Small intestine (tissue), 7 donors: ENCODE measurements at regions not wholly inside any gene's neighbourhood (a gene's known extent, or its start where the extent isn't known, plus 50 kb on each side); places are given as distances from the start of the nearest gene placed in this dataset.
"Not testable (repeated sequence)": the region's sequence is repeated elsewhere in the genome, so short reads cannot be mapped to it uniquely, and the experiment has no call there.

Experiments
- DNase-seq, 2 donors: peaks; one replicate each; pipeline versions ENCODE4 v3.0.0 to v3.0.0-alpha.2; 2013
- FAIRE-seq: peaks from 2 replicates; lab custom pipeline; 2012; peaks lifted over from hg19 to GRCh38; lab: Jason Lieb, UNC
- H3K27ac ChIP-seq, 3 donors: one replicate each; pipeline ENCODE4 v1.5.1; 2013; ENCODE audit warnings: low read length in 2 of 3, mild to moderate bottlenecking in 2 of 3, control low read depth in 1 of 3, inconsistent platforms in 1 of 3, low read depth in 1 of 3, moderate library complexity in 1 of 3
- H3K27me3 ChIP-seq, 3 donors: one replicate each; pipeline ENCODE4 v1.6.1; 2013; ENCODE audit warnings: low read length in 3 of 3, inconsistent platforms in 1 of 3; ENCODE audit not compliant: control insufficient read depth in 3 of 3, insufficient read depth in 3 of 3
- H3K36me3 ChIP-seq, 3 donors: one replicate each; pipeline ENCODE4 v1.6.1; 2013; ENCODE audit warnings: low read length in 3 of 3, inconsistent platforms in 1 of 3, low read depth in 1 of 3, mild to moderate bottlenecking in 1 of 3, moderate library complexity in 1 of 3; ENCODE audit not compliant: control insufficient read depth in 3 of 3, insufficient read depth in 2 of 3
- H3K4me1 ChIP-seq, 3 donors: one replicate each; pipeline ENCODE4 v1.6.1; 2013; ENCODE audit warnings: low read length in 2 of 3, inconsistent platforms in 1 of 3, low read depth in 1 of 3, mild to moderate bottlenecking in 1 of 3, moderate library complexity in 1 of 3; ENCODE audit not compliant: control insufficient read depth in 3 of 3, insufficient read depth in 2 of 3
- H3K4me3 ChIP-seq, 3 donors: one replicate each; pipeline ENCODE4 v1.5.1; 2013; ENCODE audit warnings: low read length in 3 of 3, control low read depth in 1 of 3, inconsistent platforms in 1 of 3, low read depth in 1 of 3, mild to moderate bottlenecking in 1 of 3, moderate library complexity in 1 of 3
- H3K9me3 ChIP-seq, 2 donors: one replicate each; pipeline ENCODE4 v1.6.1; 2013; ENCODE audit warnings: low read depth in 1 of 2, low read length in 1 of 2; ENCODE audit not compliant: control insufficient read depth in 2 of 2, insufficient read depth in 1 of 2
- WGBS, 3 donors: extraction: QIAGEN DNeasy Blood & Tissue Kit; methylation state at CpG; one replicate each; pipeline ENCODE4 v1.1.7; 2013; 5-methylcytosine and 5-hydroxymethylcytosine counted together
- donor health status: healthy with polysubstance abuse.
- donor health status: control.
- donor health status: control.
- donor health status: Bipolar disorder and iron deficiency.
- donor health status: healthy.

GRCh38 chr1:224011153-224011552, 102.8 kb upstream of the FBXO28 start:
- H3K4me1 ChIP-seq, H3K36me3 ChIP-seq, H3K27ac ChIP-seq, H3K27me3 ChIP-seq, DNase-seq, FAIRE-seq, H3K4me3 ChIP-seq: not testable (repeated sequence)
- H3K9me3 ChIP-seq: peaks cover 2 to 36% of the 10 kb centered on the region in 2 donors
- WGBS, 3 donors: 98 to 100% (median 98%) methylated on average over 6 to 7 of the region's 7 CpGs

DNA sequence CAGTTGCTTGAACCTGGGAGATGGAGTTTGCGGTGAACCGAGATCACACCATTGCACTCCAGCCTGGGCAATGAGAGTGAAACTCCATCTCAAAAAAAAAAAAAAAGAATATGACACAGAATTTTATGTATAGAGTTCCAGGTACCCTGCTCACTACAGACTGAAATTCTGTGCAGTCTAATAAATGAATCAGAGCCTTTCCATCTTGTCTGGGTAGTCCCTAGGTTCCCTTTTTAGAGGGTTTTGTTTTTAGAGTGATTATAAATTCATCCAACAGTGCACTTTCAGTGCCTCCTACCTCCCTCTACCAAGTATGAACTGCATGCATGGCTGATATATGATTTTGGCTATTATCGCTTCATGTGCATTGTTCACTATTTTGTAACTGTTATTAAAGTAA, 107.9 kb upstream of the FBXO28 start:
- not testable (repeated sequence) for FAIRE-seq, DNase-seq
- WGBS, 3 donors: 95 to 96% (median 96%) methylated on average over 3 of the region's 3 CpGs

GRCh38 chr1:224004552-224005315, 109.2 kb upstream of the FBXO28 start:
- FAIRE-seq, H3K4me1 ChIP-seq, H3K36me3 ChIP-seq, H3K27ac ChIP-seq, H3K27me3 ChIP-seq, H3K4me3 ChIP-seq, H3K9me3 ChIP-seq: not testable (repeated sequence)
- peak; percentile 32 to 41 for DNase-seq
- WGBS, 3 donors: 78 to 82% (median 79%) methylated on average over 4 of the region's 4 CpGs

More for the DNA sequence above, 107.9 kb upstream of the FBXO28 start:
- not testable (repeated sequence) for H3K27ac ChIP-seq, H3K36me3 ChIP-seq, H3K4me1 ChIP-seq, H3K27me3 ChIP-seq, H3K9me3 ChIP-seq, H3K4me3 ChIP-seq

GRCh38 chr1:224003896-224004295, 110.0 kb upstream of the FBXO28 start:
- not testable (repeated sequence) for H3K27me3 ChIP-seq, H3K36me3 ChIP-seq, H3K4me1 ChIP-seq, H3K27ac ChIP-seq, FAIRE-seq, DNase-seq, H3K9me3 ChIP-seq, H3K4me3 ChIP-seq
- 0% methylated on average over 1 of the region's 1 CpG; no CpG with 5 or more reads in 2 of the 3 donors for WGBS, 3 donors

GRCh38 chr1:224001757-224002156, 112.2 kb upstream of the FBXO28 start:
- not testable (repeated sequence) for H3K27me3 ChIP-seq, H3K36me3 ChIP-seq, H3K9me3 ChIP-seq, H3K27ac ChIP-seq, H3K4me3 ChIP-seq, FAIRE-seq, DNase-seq, H3K4me1 ChIP-seq
- 63 to 83% (median 73%) methylated on average over 2 of the region's 2 CpGs for WGBS, 3 donors

DNA sequence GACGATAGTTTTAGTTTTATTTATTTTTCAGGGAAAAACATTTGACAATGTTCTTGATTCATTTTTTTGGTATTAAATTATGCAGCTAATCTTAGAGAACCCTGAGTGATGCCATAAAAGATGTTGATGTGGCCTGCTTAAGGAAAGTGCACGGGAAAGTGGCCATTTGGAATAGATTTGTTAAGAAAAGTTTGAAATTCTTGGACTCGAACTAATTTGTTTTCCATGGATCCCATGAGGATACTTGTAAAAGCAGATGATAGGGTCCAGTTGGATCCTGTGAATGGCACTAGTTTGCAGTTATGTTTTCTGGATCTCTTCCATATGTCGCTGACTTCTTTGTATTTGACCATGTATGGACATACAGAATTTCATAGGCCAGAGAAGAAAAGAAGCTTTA, 114.2 kb upstream of the FBXO28 start:
- H3K4me1 ChIP-seq, H3K27ac ChIP-seq, H3K4me3 ChIP-seq, H3K27me3 ChIP-seq, H3K9me3 ChIP-seq, FAIRE-seq, DNase-seq, H3K36me3 ChIP-seq: not testable (repeated sequence)
- WGBS, 3 donors: 73 to 93% (median 90%) methylated on average over 3 to 4 of the region's 4 CpGs

DNA sequence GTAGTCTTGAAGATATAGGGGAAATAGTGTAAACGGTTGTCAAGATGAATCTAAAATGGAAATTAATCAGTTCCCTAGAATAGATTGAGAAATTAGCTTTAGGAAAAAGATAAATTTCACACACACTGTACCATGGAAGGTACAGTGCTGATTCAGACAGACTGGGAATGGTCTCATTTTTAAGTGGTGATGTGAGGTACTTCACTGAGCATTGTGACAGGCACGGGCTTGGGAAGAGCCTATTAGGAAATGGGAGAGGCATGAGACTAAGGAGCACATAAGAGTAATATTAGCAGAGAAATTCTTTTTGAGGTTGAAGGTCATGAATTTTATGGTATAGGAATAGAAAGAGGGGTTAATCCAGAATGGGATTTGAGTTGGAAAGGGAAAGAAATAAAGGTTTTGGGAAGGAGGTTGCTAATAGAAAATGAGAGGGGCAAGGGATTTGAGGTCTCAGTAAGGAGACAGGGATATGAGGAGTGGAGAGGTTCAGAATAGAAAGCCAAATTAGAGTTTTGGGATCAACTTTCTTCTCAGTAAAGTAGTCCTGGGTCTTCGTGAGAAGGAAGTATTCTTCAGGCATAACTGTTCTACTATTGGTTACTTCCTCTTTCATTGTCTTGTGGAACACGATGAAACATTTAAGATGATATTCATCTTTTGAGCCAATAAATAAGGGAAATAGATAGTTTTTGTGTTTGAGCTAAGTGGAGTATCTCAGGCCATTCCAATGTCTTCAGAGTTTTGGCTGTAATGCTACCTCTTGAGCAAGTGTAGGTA, 115.0 kb upstream of the FBXO28 start:
- not testable (repeated sequence) for H3K36me3 ChIP-seq, DNase-seq, FAIRE-seq, H3K9me3 ChIP-seq, H3K4me3 ChIP-seq, H3K27ac ChIP-seq, H3K4me1 ChIP-seq, H3K27me3 ChIP-seq
- WGBS, 3 donors: 61 to 84% (median 74%) methylated on average over 4 of the region's 4 CpGs

DNA sequence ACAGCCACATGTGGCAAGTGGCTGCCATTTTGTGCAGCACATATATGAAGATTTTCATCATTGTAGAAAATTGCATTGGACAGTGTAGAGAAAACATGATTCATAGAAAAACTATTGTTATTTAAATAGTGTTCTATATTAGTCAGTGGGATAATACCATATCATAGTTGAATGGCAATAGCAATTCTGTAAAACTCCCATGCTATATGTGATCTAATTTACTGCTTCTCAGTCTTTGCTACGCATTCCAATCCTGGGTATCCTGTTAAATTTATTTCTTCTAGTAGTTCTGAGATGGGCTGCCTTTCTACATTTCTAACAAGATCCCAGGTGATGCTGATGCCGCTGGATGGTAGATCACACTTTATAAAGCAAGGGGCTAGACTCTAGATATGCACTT, 117.5 kb upstream of the FBXO28 start:
- WGBS, 3 donors: 94 to 97% (median 94%) methylated on average over 2 of the region's 2 CpGs
- not testable (repeated sequence) for FAIRE-seq

More for the DNA sequence above, 117.5 kb upstream of the FBXO28 start:
- not testable (repeated sequence) for H3K4me3 ChIP-seq, H3K27me3 ChIP-seq, H3K9me3 ChIP-seq, DNase-seq, H3K4me1 ChIP-seq, H3K27ac ChIP-seq, H3K36me3 ChIP-seq
